SK-N-SH (cell line): ENCODE measurements at regions not wholly inside any gene's neighbourhood (a gene's known extent, or its start where the extent isn't known, plus 50 kb on each side); places are given as distances from the start of the nearest gene placed in this dataset.

ENCODE experiments used
- CTCF ChIA-PET: fragments of 300-600, 350-600 bp; formaldehyde crosslinking; extraction: SDS; loops from one replicate; lab custom pipeline; 2021; lab: Yijun Ruan, JAX
- POLR2A ChIA-PET: fragments of 350-600 bp; sonication (Branson Sonifier 250); formaldehyde crosslinking; extraction: SDS; loops from one replicate; lab custom pipeline; 2020; ENCODE audit warnings: antibody characterized with exemption, inconsistent platforms; lab: Yijun Ruan, JAX
- DNase-seq: peaks from one replicate; pipeline ENCODE4 v3.0.0; 2012
- H2AFZ ChIP-seq: fragments of 200-600 bp; sonication (generic); 2 replicates; pipeline ENCODE4 v1.8.1; 2016; ENCODE audit warnings: antibody characterized with exemption, mild to moderate bottlenecking, low read depth
- H3F3A ChIP-seq: fragments of 200-600 bp; sonication (generic); replicated peaks from 2 replicates; pipeline ENCODE3; 2016; ENCODE audit warnings: antibody characterized with exemption, mild to moderate bottlenecking; ENCODE audit not compliant: insufficient read depth
- H3K27ac ChIP-seq, 2 experiments: fragments of 200-500 bp in 1 of 2; fragments of 200-600 bp in 1 of 2; sonication (Bioruptor generic) in 1 of 2; sonication (generic), shearing (Covaris generic) in 1 of 2; 2 replicates each; pipeline versions ENCODE4 v1.5.1 to v1.6.1; 2014 to 2016; ENCODE audit warnings: low read depth in 2 of 2, inconsistent platforms in 1 of 2, low read length in 1 of 2, mild to moderate bottlenecking in 1 of 2, mixed read lengths in 1 of 2
- H3K27me3 ChIP-seq: fragments of 200-600 bp; sonication (generic), shearing (Covaris generic); 2 replicates; pipeline ENCODE4 v1.6.1; 2016; ENCODE audit warnings: mixed run types; ENCODE audit not compliant: insufficient read depth
- H3K36me3 ChIP-seq, 2 experiments: fragments of 200-500 bp in 1 of 2; fragments of 200-600 bp in 1 of 2; sonication (Bioruptor generic) in 1 of 2; sonication (generic) in 1 of 2; replicated peaks in 1 of 2; 2 replicates each; pipeline versions ENCODE3 to v1.5.1; 2014 to 2016; ENCODE audit warnings: low read length in 1 of 2, mild to moderate bottlenecking in 1 of 2; ENCODE audit not compliant: insufficient read depth in 2 of 2, control insufficient read depth in 1 of 2
- H3K4me1 ChIP-seq, 2 experiments: fragments of 200-500 bp in 1 of 2; fragments of 200-600 bp in 1 of 2; sonication (Bioruptor generic) in 1 of 2; sonication (generic), shearing (Covaris generic) in 1 of 2; 2 replicates each; pipeline versions ENCODE4 v1.5.1 to v1.6.1; 2014 to 2016; ENCODE audit warnings: low read depth in 1 of 2, low read length in 1 of 2, mixed run types in 1 of 2; ENCODE audit not compliant: insufficient read depth in 2 of 2, control insufficient read depth in 1 of 2
- H3K4me2 ChIP-seq: fragments of 200-600 bp; sonication (generic), shearing (Covaris generic); 2 replicates; pipeline ENCODE4 v1.6.1; 2017; ENCODE audit warnings: mixed run types
- H3K4me3 ChIP-seq, 2 experiments: fragments of 200-500 bp in 1 of 2; fragments of 200-600 bp in 1 of 2; sonication (Bioruptor generic) in 1 of 2; sonication (generic), shearing (Covaris generic) in 1 of 2; 2 replicates each; pipeline versions ENCODE4 v1.5.1 to v1.8.1; 2014 to 2016; ENCODE audit warnings: low read depth in 2 of 2, inconsistent platforms in 1 of 2, low read length in 1 of 2, mild to moderate bottlenecking in 1 of 2, mixed read lengths in 1 of 2, moderate library complexity in 1 of 2
- H3K79me2 ChIP-seq: fragments of 200-600 bp; sonication (generic); 2 replicates; pipeline ENCODE4 v1.8.1; 2017; ENCODE audit warnings: mild to moderate bottlenecking; ENCODE audit not compliant: insufficient read depth
- H3K9ac ChIP-seq: fragments of 200-600 bp; sonication (generic); 2 replicates; pipeline ENCODE4 v1.6.1; 2017; ENCODE audit warnings: mixed run types
- H3K9me2 ChIP-seq: fragments of 200-600 bp; sonication (generic); 2 replicates; pipeline ENCODE4 v1.6.1; 2017; ENCODE audit warnings: mixed run types
- H3K9me3 ChIP-seq: fragments of 200-600 bp; sonication (generic); 2 replicates; pipeline ENCODE4 v1.6.1; 2017; ENCODE audit warnings: mixed run types, mild to moderate bottlenecking, moderate library complexity
- H4K20me1 ChIP-seq: fragments of 200-600 bp; sonication (generic); 2 replicates; pipeline ENCODE4 v1.6.1; 2017; ENCODE audit warnings: mild to moderate bottlenecking, mixed run types; ENCODE audit not compliant: insufficient read depth
- CHD2 ChIP-seq: fragments of 150-350 bp; IDR thresholded peaks from 2 replicates; pipeline ENCODE4 v1.6.1; 2018; ENCODE audit warnings: low read length; ENCODE audit not compliant: partially characterized antibody
- CTCF ChIP-seq: fragments of 200-600 bp; sonication (generic); IDR thresholded peaks from 2 replicates; pipeline ENCODE4 v1.6.1; 2017; ENCODE audit warnings: antibody characterized with exemption, mild to moderate bottlenecking, moderate library complexity
- EP300 ChIP-seq, 2 experiments: IDR thresholded peaks; 2 replicates each; pipeline versions ENCODE4 v1.4.0 to v1.6.1; 2012; ENCODE audit warnings: borderline replicate concordance in 1 of 2, low read depth in 1 of 2, low read length in 1 of 2
- EZH2phosphoT487 ChIP-seq: fragments of 200-600 bp; sonication (generic); IDR thresholded peaks from 2 replicates; pipeline ENCODE4 v1.6.1; 2017; ENCODE audit warnings: low read depth, mixed run types, mild to moderate bottlenecking, antibody characterized with exemption, moderate library complexity, borderline replicate concordance
- FOXM1 ChIP-seq: IDR thresholded peaks from 2 replicates; pipeline ENCODE4 v1.4.0; 2012; ENCODE audit warnings: low read depth, mild to moderate bottlenecking
- GABPA ChIP-seq: IDR thresholded peaks from 2 replicates; pipeline ENCODE4 v1.4.0; 2012; ENCODE audit warnings: low read depth, mild to moderate bottlenecking
- GATA2 ChIP-seq: sonication (generic); formaldehyde crosslinking; IDR thresholded peaks from 2 replicates; pipeline ENCODE4 v1.5.0; 2020; ENCODE audit warnings: mild to moderate bottlenecking, missing genetic modification reagents
- IRF3 ChIP-seq: fragments of 150-350 bp; IDR thresholded peaks from 2 replicates; pipeline ENCODE4 v1.6.1; 2016; ENCODE audit warnings: mild to moderate bottlenecking, low read depth, low read length
- MAX ChIP-seq: IDR thresholded peaks from 2 replicates; pipeline ENCODE4 v1.4.0; 2012; ENCODE audit warnings: low read depth
- MEF2A ChIP-seq: IDR thresholded peaks from 2 replicates; pipeline ENCODE4 v1.4.0; 2012; ENCODE audit warnings: low read depth, borderline replicate concordance
- NRF1 ChIP-seq: IDR thresholded peaks from 2 replicates; pipeline ENCODE4 v1.6.1; 2012; ENCODE audit warnings: low read depth, mild to moderate bottlenecking, low read length
- PBX3 ChIP-seq: IDR thresholded peaks from 2 replicates; pipeline ENCODE4; 2012
- RCOR1 ChIP-seq: fragments of 150-350 bp; IDR thresholded peaks from 2 replicates; pipeline ENCODE4 v1.6.1; 2017; ENCODE audit warnings: antibody characterized with exemption, low read length
- RXRA ChIP-seq: IDR thresholded peaks from 2 replicates; pipeline ENCODE4 v1.4.0; 2012; ENCODE audit warnings: low read depth, mild to moderate bottlenecking, borderline replicate concordance
- SIN3A ChIP-seq: IDR thresholded peaks from 2 replicates; pipeline ENCODE4 v1.6.1; 2012; ENCODE audit warnings: low read depth, mild to moderate bottlenecking, low read length, moderate library complexity, borderline replicate concordance
- SMC3 ChIP-seq: IDR thresholded peaks from 2 replicates; pipeline ENCODE4 v1.6.1; 2012; ENCODE audit warnings: low read depth, low read length, improper control_type of control experiment
- TAF1 ChIP-seq: IDR thresholded peaks from 2 replicates; pipeline ENCODE4 v1.6.1; 2012; ENCODE audit warnings: low read depth, mild to moderate bottlenecking, low read length, moderate library complexity, borderline replicate concordance
- TCF12 ChIP-seq: IDR thresholded peaks from 2 replicates; pipeline ENCODE4 v1.4.0; 2012
- TEAD4 ChIP-seq: IDR thresholded peaks from 2 replicates; pipeline ENCODE4 v1.4.0; 2012; ENCODE audit warnings: mild to moderate bottlenecking, borderline replicate concordance; ENCODE audit not compliant: insufficient read depth
- USF1 ChIP-seq: IDR thresholded peaks from 2 replicates; pipeline ENCODE4 v1.4.0; 2012; ENCODE audit warnings: low read depth, borderline replicate concordance
- USF2 ChIP-seq: fragments of 150-350 bp; IDR thresholded peaks from 2 replicates; pipeline ENCODE4 v1.6.1; 2017; ENCODE audit warnings: antibody characterized with exemption, low read length, low read depth, borderline replicate concordance
- YY1 ChIP-seq: IDR thresholded peaks from 2 replicates; pipeline ENCODE4 v1.4.0; 2012; ENCODE audit warnings: low read depth, mild to moderate bottlenecking
- WGBS: methylation state at CpG from one replicate; pipeline ENCODE4 v1.1.6; 2017; ENCODE audit warnings: low lambda C conversion rate; 5-methylcytosine and 5-hydroxymethylcytosine counted together

GRCh38 chr1:60145771-60146170 lies 72.2 kb upstream of the C1orf87 start:
- DNase-seq = no peak
- Histone ChIP-seq H3K4me2 (no peak overlapping the region), H3K9ac (no peak overlapping the region), H4K20me1 (no peaks in the 10 kb centered on the region), H3K27ac (no peak overlapping the region), H3F3A (no peaks in the 10 kb centered on the region), H3K27me3 (no peaks in the 10 kb centered on the region), H2AFZ (no peak overlapping the region), H3K9me3 (no peaks in the 10 kb centered on the region), H3K9me2 (no peaks in the 10 kb centered on the region), H3K4me3 (no peak overlapping the region), H3K4me1 (peaks cover 0 to 7% of the 10 kb centered on the region in 2 experiments; a peak in 2 of 4 replicates), H3K36me3 (no peaks in the 10 kb centered on the region), H3K79me2 (no peaks in the 10 kb centered on the region)
- CTCF ChIA-PET = interaction anchor here (1.0 to 2.0 kb wide), 3 partner anchors 12 to 136 kb away, joined by 3 to 8 read pairs (median 3); no protein-coding TSS in a partner anchor
- 98% methylated on average over 1 of the region's 1 CpG for WGBS
- POLR2A ChIA-PET = no interaction called here
- TF ChIP-seq NRF1 (no peak), FOXM1 (no peak), TAF1 (no peak), EZH2phosphoT487 (no peak), GATA2 (CRISPR knock-in tag) (no peak), GABPA (no peak), YY1 (no peak), SMC3 (no peak), USF1 (no peak)

- Histone ChIP-seq H3K4me3 (no peak overlapping the region), H3F3A (peaks cover 3% of the 10 kb centered on the region), H3K27ac (no peak overlapping the region), H4K20me1 (no peaks in the 10 kb centered on the region), H3K36me3 (no peaks in the 10 kb centered on the region), H3K4me2 (no peak overlapping the region), H3K9me2 (no peaks in the 10 kb centered on the region), H3K27me3 (no peaks in the 10 kb centered on the region), H2AFZ (no peak overlapping the region), H3K4me1 (no peaks in the 10 kb centered on the region; a peak in 1 of 4 replicates), H3K79me2 (no peaks in the 10 kb centered on the region), H3K9ac (no peak overlapping the region), H3K9me3 (no peaks in the 10 kb centered on the region)
- CTCF ChIA-PET = interaction anchor here (1.6 kb wide), 1 partner anchor 170 kb away, joined by 9 read pairs; no protein-coding TSS in a partner anchor
- no peak for DNase-seq
- no peak for TF ChIP-seq PBX3
- no peak for TF ChIP-seq MAX
- no peak for TF ChIP-seq EP300 (IDR thresholded peaks at IDR 0.05; ENCODE audit: borderline replicate concordance in 1 of 2, low read depth in 1 of 2, low read length in 1 of 2)
- no peak for TF ChIP-seq RXRA
- TF ChIP-seq MEF2A = no peak
- TF ChIP-seq USF2 = no peak
- no peak for TF ChIP-seq SIN3A
- TF ChIP-seq USF1 = no peak
- no peak for TF ChIP-seq TEAD4
- no peak for TF ChIP-seq CHD2
- TF ChIP-seq CTCF = no peak
- no peak for TF ChIP-seq RCOR1
- no peak for TF ChIP-seq FOXM1
- TF ChIP-seq IRF3 = no peak
- no peak for TF ChIP-seq TCF12
- WGBS = 85% methylated on average over 1 of the region's 1 CpG
- POLR2A ChIA-PET = interaction anchor here (0.7 kb wide), 1 partner anchor 8 kb away, joined by 3 read pairs; no protein-coding TSS in a partner anchor
Measured at GRCh38 chr1:60141743-60142142, 68.2 kb upstream of the C1orf87 start.
